Nephron progenitor cell (in vitro differentiated cells): ENCODE measurements at regions not wholly inside any gene's neighbourhood (a gene's known extent, or its start where the extent isn't known, plus 50 kb on each side); places are given as distances from the start of the nearest gene placed in this dataset.

ENCODE experiments used
- DNase-seq: peaks from one replicate; pipeline ENCODE4 v3.0.0; 2021
- H3K27ac Mint-ChIP-seq: 2 replicates; pipeline ENCODE4 v1.8.0; 2021; ENCODE audit warnings: mild to moderate bottlenecking, moderate library complexity, mixed read lengths
- H3K27me3 Mint-ChIP-seq: 2 replicates; pipeline ENCODE4 v1.8.0; 2021; ENCODE audit warnings: mild to moderate bottlenecking, low read depth, mixed read lengths; ENCODE audit not compliant: poor library complexity
- H3K36me3 Mint-ChIP-seq: 2 replicates; pipeline ENCODE4 v1.8.0; 2021; ENCODE audit warnings: low read depth, mixed read lengths
- H3K4me1 Mint-ChIP-seq: 2 replicates; pipeline ENCODE4 v1.8.0; 2021; ENCODE audit warnings: mixed read lengths
- H3K4me3 Mint-ChIP-seq: 2 replicates; pipeline ENCODE4 v1.8.0; 2021; ENCODE audit warnings: mild to moderate bottlenecking, moderate library complexity, mixed read lengths
- H3K9me3 Mint-ChIP-seq: 2 replicates; pipeline ENCODE4 v1.8.0; 2021; ENCODE audit warnings: mild to moderate bottlenecking, moderate library complexity, mixed read lengths
- CTCF ChIP-seq: fragments of 200-600 bp; sonication (generic); IDR thresholded peaks from 2 replicates; pipeline ENCODE4 v1.5.0; 2021; ENCODE audit warnings: antibody characterized with exemption

- Mint-ChIP-seq H3K9me3 (peaks cover 6% of the 10 kb centered on the region), H3K4me1 (peaks cover 32% of the 10 kb centered on the region), H3K36me3 (no peaks in the 10 kb centered on the region), H3K27me3 (no peaks in the 10 kb centered on the region), H3K27ac (no peak overlapping the region), H3K4me3 (no peak overlapping the region)
- TF ChIP-seq CTCF: no peak
- no peak for DNase-seq
These were observed 568.3 kb upstream of the TLE4 start for GRCh38 chr9:79003514-79003913.

- Mint-ChIP-seq H3K36me3 (no peaks in the 10 kb centered on the region), H3K4me1 (peaks cover 32% of the 10 kb centered on the region), H3K27me3 (no peaks in the 10 kb centered on the region), H3K27ac (no peak overlapping the region), H3K9me3 (peaks cover 6% of the 10 kb centered on the region), H3K4me3 (no peak overlapping the region)
- no peak for TF ChIP-seq CTCF
- no peak for DNase-seq
These were observed 567.7 kb upstream of the TLE4 start for GRCh38 chr9:79004032-79004431.

GRCh38 chr9:79006546-79006945 is 565.2 kb upstream of the TLE4 start:
- Mint-ChIP-seq H3K9me3 (peaks cover 9% of the 10 kb centered on the region), H3K4me1 (peaks cover 13% of the 10 kb centered on the region), H3K4me3 (no peak overlapping the region), H3K27me3 (no peaks in the 10 kb centered on the region), H3K27ac (no peak overlapping the region), H3K36me3 (no peaks in the 10 kb centered on the region)
- DNase-seq: no peak
- TF ChIP-seq CTCF: no peak

- no peak for DNase-seq
- Mint-ChIP-seq H3K27ac (no peak overlapping the region), H3K27me3 (no peaks in the 10 kb centered on the region), H3K4me3 (no peak overlapping the region), H3K4me1 (peaks cover 13% of the 10 kb centered on the region), H3K36me3 (no peaks in the 10 kb centered on the region), H3K9me3 (peaks cover 9% of the 10 kb centered on the region)
- TF ChIP-seq CTCF: no peak
These were observed 563.9 kb upstream of the TLE4 start for GRCh38 chr9:79007701-79008483.

GRCh38 chr9:79008916-79009315 is 562.8 kb upstream of the TLE4 start:
- no peak for TF ChIP-seq CTCF
- DNase-seq: no peak
- Mint-ChIP-seq H3K4me3 (no peak overlapping the region), H3K4me1 (peaks cover 13% of the 10 kb centered on the region), H3K36me3 (no peaks in the 10 kb centered on the region), H3K27me3 (no peaks in the 10 kb centered on the region), H3K27ac (no peak overlapping the region), H3K9me3 (peaks cover 9% of the 10 kb centered on the region)

- peaks cover 8% of the 10 kb centered on the region for H3K4me1 Mint-ChIP-seq
- no peak for DNase-seq
- no peak for TF ChIP-seq CTCF
- no peak overlapping the region for H3K4me3 Mint-ChIP-seq
- H3K27ac Mint-ChIP-seq: no peak overlapping the region
- peaks cover 4% of the 10 kb centered on the region for H3K9me3 Mint-ChIP-seq
- H3K27me3 Mint-ChIP-seq: no peaks in the 10 kb centered on the region
- no peaks in the 10 kb centered on the region for H3K36me3 Mint-ChIP-seq
These were observed 560.3 kb upstream of the TLE4 start for GRCh38 chr9:79011461-79011860.
